Keratinocyte (primary cell): ENCODE measurements at regions not wholly inside any gene's neighbourhood (a gene's known extent, or its start where the extent isn't known, plus 50 kb on each side); places are given as distances from the start of the nearest gene placed in this dataset.
A peak's percentile ranks its signal among the peaks of the same experiment; 100 is the strongest.

Experiments
- DNase-seq: peaks from one replicate; pipeline ENCODE4 v3.0.0-alpha.2; 2011; ENCODE audit warnings: low read depth, missing footprints, low spot score
- FAIRE-seq: peaks from 2 replicates; lab custom pipeline; 2011; peaks lifted over from hg19 to GRCh38; lab: Jason Lieb, UNC
- H2AFZ ChIP-seq: 2 replicates; pipeline ENCODE4 v1.6.0; 2012; ENCODE audit warnings: low read length, control low read depth, inconsistent platforms; ENCODE audit not compliant: control insufficient read depth
- H3K27ac ChIP-seq: 2 replicates; pipeline ENCODE4 v1.5.1; 2011; ENCODE audit warnings: low read length; ENCODE audit not compliant: control insufficient read depth, insufficient read depth
- H3K27me3 ChIP-seq: 3 replicates; pipeline ENCODE4 v1.6.0; 2011; ENCODE audit warnings: low read length; ENCODE audit not compliant: control insufficient read depth, insufficient read depth; ENCODE audit errors: extremely low read depth
- H3K36me3 ChIP-seq, 2 experiments: 2 replicates in 1 of 2; 3 replicates in 1 of 2; pipeline ENCODE4 v1.5.1; 2011; ENCODE audit warnings: low read length in 2 of 2, mild to moderate bottlenecking in 1 of 2; ENCODE audit not compliant: control insufficient read depth in 2 of 2, insufficient read depth in 2 of 2; ENCODE audit errors: extremely low read depth in 1 of 2
- H3K4me1 ChIP-seq: 3 replicates; pipeline ENCODE4 v1.5.1; 2011; ENCODE audit warnings: low read length; ENCODE audit not compliant: control insufficient read depth, insufficient read depth; ENCODE audit errors: extremely low read depth
- H3K4me2 ChIP-seq: 3 replicates; pipeline ENCODE4 v1.6.0; 2011; ENCODE audit warnings: low read depth, low read length; ENCODE audit not compliant: control insufficient read depth, insufficient read depth; ENCODE audit errors: extremely low read depth
- H3K4me3 ChIP-seq, 3 experiments: fragments of 200-600 bp in 1 of 3; sonication (generic) in 1 of 3; 2 replicates in 2 of 3; 3 replicates in 1 of 3; pipeline ENCODE4 v1.5.1; 2011 to 2016; ENCODE audit warnings: low read length in 3 of 3, mild to moderate bottlenecking in 3 of 3, control low read depth in 2 of 3, inconsistent platforms in 1 of 3, low read depth in 1 of 3, mixed read lengths in 1 of 3, mixed run types in 1 of 3, moderate library complexity in 1 of 3; ENCODE audit not compliant: control insufficient read depth in 2 of 3, insufficient read depth in 2 of 3; ENCODE audit errors: extremely low read depth in 1 of 3
- H3K79me2 ChIP-seq: 2 replicates; pipeline ENCODE4 v1.6.0; 2012; ENCODE audit warnings: low read length; ENCODE audit not compliant: control insufficient read depth, insufficient read depth
- H3K9ac ChIP-seq: 3 replicates; pipeline ENCODE4 v1.6.0; 2011; ENCODE audit warnings: low read length; ENCODE audit not compliant: control insufficient read depth, insufficient read depth; ENCODE audit errors: extremely low read depth
- H3K9me1 ChIP-seq: 3 replicates; pipeline ENCODE4 v1.6.0; 2011; ENCODE audit warnings: low read length; ENCODE audit not compliant: control insufficient read depth, insufficient read depth; ENCODE audit errors: extremely low read depth
- H3K9me3 ChIP-seq: 2 replicates; pipeline ENCODE4 v1.5.1; 2012; ENCODE audit warnings: low read depth, low read length; ENCODE audit not compliant: control insufficient read depth
- H4K20me1 ChIP-seq: 3 replicates; pipeline ENCODE4 v1.6.0; 2011; ENCODE audit warnings: low read length; ENCODE audit not compliant: control insufficient read depth, insufficient read depth; ENCODE audit errors: extremely low read depth
- EZH2 ChIP-seq: IDR thresholded peaks from one replicate; pipeline ENCODE4 v1.6.1; 2012; ENCODE audit warnings: inconsistent platforms, mild to moderate bottlenecking, low read length, moderate library complexity
- dilution Hi-C: fragments of 300-500 bp; cut with MboI; formaldehyde crosslinking; loops from one replicate; pipeline ENCODE4 v1.7.0; 2020; ENCODE audit warnings: low sequenced_read_pairs; ENCODE audit not compliant: extremely low pct_ligation_motif_present
- TF ChIP-seq, protein P1 (sequence below), 3 experiments: IDR thresholded peaks in 1 of 3; conservative IDR thresholded peaks in 1 of 3; optimal IDR thresholded peaks in 1 of 3; 2 replicates in 2 of 3; 3 replicates in 1 of 3; pipeline versions ENCODE3 to v1.5.1; 2011; ENCODE audit warnings: low read length in 3 of 3, mild to moderate bottlenecking in 3 of 3, moderate library complexity in 2 of 3, control low read depth in 1 of 3, inconsistent platforms in 1 of 3; ENCODE audit not compliant: insufficient read depth in 2 of 3; ENCODE audit errors: extremely low read depth in 1 of 3

DNA sequence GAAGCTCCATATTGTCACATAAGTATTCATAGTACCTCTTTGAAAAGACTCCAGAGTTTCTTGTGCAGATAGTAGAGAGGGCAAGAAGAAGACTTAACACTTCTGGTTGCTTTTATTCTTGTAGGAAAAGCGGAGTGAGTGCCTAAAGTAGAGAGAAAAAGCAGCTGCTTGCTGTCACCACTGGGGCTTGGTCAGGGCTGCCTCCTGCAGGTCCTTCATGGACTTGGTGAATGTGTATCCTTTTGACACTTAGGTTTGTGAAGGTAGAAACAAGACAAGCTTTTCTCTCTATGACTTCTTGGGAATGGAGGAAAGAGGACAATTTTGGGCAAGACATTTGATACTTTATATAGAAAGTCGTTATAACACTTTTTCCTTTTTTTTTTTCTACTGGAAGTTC is 312.8 kb upstream of the FANCL start:
- Histone ChIP-seq H3K9me3 (no peaks in the 10 kb centered on the region), H2AFZ (no peak overlapping the region), H4K20me1 (no peaks in the 10 kb centered on the region), H3K4me1 (no peaks in the 10 kb centered on the region), H3K4me2 (no peak overlapping the region), H3K9ac (no peak overlapping the region), H3K9me1 (no peaks in the 10 kb centered on the region), H3K27ac (no peak overlapping the region), H3K27me3 (peaks cover 2% of the 10 kb centered on the region), H3K36me3 (no peaks in the 10 kb centered on the region), H3K79me2 (no peaks in the 10 kb centered on the region), H3K4me3 (no peak overlapping the region)
- TF ChIP-seq, protein P1, sequence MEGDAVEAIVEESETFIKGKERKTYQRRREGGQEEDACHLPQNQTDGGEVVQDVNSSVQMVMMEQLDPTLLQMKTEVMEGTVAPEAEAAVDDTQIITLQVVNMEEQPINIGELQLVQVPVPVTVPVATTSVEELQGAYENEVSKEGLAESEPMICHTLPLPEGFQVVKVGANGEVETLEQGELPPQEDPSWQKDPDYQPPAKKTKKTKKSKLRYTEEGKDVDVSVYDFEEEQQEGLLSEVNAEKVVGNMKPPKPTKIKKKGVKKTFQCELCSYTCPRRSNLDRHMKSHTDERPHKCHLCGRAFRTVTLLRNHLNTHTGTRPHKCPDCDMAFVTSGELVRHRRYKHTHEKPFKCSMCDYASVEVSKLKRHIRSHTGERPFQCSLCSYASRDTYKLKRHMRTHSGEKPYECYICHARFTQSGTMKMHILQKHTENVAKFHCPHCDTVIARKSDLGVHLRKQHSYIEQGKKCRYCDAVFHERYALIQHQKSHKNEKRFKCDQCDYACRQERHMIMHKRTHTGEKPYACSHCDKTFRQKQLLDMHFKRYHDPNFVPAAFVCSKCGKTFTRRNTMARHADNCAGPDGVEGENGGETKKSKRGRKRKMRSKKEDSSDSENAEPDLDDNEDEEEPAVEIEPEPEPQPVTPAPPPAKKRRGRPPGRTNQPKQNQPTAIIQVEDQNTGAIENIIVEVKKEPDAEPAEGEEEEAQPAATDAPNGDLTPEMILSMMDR (optimal IDR thresholded peaks at IDR 0.05 in 1 of 3, IDR thresholded peaks at IDR 0.05 in 1 of 3, conservative IDR thresholded peaks at IDR 0.05 in 1 of 3; ENCODE audit: extremely low read depth in 1 of 3, insufficient read depth in 2 of 3, low read length in 3 of 3), result peak in 2 of 3 experiments; percentile 46 to 63
- TF ChIP-seq EZH2, result no peak
- no peak for FAIRE-seq
- DNase-seq, result no peak
- dilution Hi-C loops, result no loop called here

GRCh38 chr2:58553522-58553921 is 312.4 kb upstream of the FANCL start:
- no peaks in the 10 kb centered on the region for H3K36me3 ChIP-seq
- dilution Hi-C loops, result no loop called here
- H4K20me1 ChIP-seq, result no peaks in the 10 kb centered on the region
- DNase-seq (no peak), FAIRE-seq (no peak)
- H3K27me3 ChIP-seq, result peaks cover 2% of the 10 kb centered on the region
- no peak overlapping the region for H2AFZ ChIP-seq
- no peaks in the 10 kb centered on the region for H3K9me3 ChIP-seq
- H3K79me2 ChIP-seq, result no peaks in the 10 kb centered on the region
- no peaks in the 10 kb centered on the region for H3K9me1 ChIP-seq
- H3K4me1 ChIP-seq, result no peaks in the 10 kb centered on the region
- no peak overlapping the region for H3K4me2 ChIP-seq
- no peak overlapping the region for H3K27ac ChIP-seq
- H3K9ac ChIP-seq, result no peak overlapping the region
- TF ChIP-seq, protein P1 (optimal IDR thresholded peaks at IDR 0.05 in 1 of 3, IDR thresholded peaks at IDR 0.05 in 1 of 3, conservative IDR thresholded peaks at IDR 0.05 in 1 of 3; ENCODE audit: extremely low read depth in 1 of 3, insufficient read depth in 2 of 3, low read length in 3 of 3), result no peak
- no peak overlapping the region for H3K4me3 ChIP-seq
